Endothelial cell (in vitro differentiated cells): ENCODE measurements at regions not wholly inside any gene's neighbourhood (a gene's known extent, or its start where the extent isn't known, plus 50 kb on each side); places are given as distances from the start of the nearest gene placed in this dataset.

ENCODE experiments used
- DNase-seq: peaks from one replicate; pipeline ENCODE4 v3.0.0; 2021; ENCODE audit warnings: low spot score
- H3K27ac Mint-ChIP-seq: one replicate; pipeline ENCODE4 v1.8.0; 2021; ENCODE audit warnings: mixed read lengths, inconsistent platforms; ENCODE audit not compliant: unreplicated experiment
- H3K27me3 Mint-ChIP-seq: one replicate; pipeline ENCODE4 v1.8.0; 2021; ENCODE audit warnings: mild to moderate bottlenecking, moderate library complexity, mixed read lengths, inconsistent platforms; ENCODE audit not compliant: unreplicated experiment
- H3K36me3 Mint-ChIP-seq: one replicate; pipeline ENCODE4 v1.8.0; 2021; ENCODE audit warnings: mild to moderate bottlenecking, low read depth, mixed read lengths, inconsistent platforms; ENCODE audit not compliant: unreplicated experiment
- H3K4me1 Mint-ChIP-seq: one replicate; pipeline ENCODE4 v1.8.0; 2021; ENCODE audit warnings: mild to moderate bottlenecking, mixed read lengths, inconsistent platforms; ENCODE audit not compliant: unreplicated experiment
- H3K4me3 Mint-ChIP-seq: one replicate; pipeline ENCODE4 v1.8.0; 2021; ENCODE audit warnings: mild to moderate bottlenecking, mixed read lengths, inconsistent platforms; ENCODE audit not compliant: unreplicated experiment
- H3K9me3 Mint-ChIP-seq: one replicate; pipeline ENCODE4 v1.8.0; 2021; ENCODE audit warnings: mixed read lengths, inconsistent platforms; ENCODE audit not compliant: unreplicated experiment
- TF ChIP-seq, protein P1 (sequence below): fragments of 200-600 bp; sonication (generic); IDR thresholded peaks from one replicate; pipeline ENCODE4 v1.5.0; 2021; ENCODE audit warnings: antibody characterized with exemption; ENCODE audit not compliant: unreplicated experiment

DNA sequence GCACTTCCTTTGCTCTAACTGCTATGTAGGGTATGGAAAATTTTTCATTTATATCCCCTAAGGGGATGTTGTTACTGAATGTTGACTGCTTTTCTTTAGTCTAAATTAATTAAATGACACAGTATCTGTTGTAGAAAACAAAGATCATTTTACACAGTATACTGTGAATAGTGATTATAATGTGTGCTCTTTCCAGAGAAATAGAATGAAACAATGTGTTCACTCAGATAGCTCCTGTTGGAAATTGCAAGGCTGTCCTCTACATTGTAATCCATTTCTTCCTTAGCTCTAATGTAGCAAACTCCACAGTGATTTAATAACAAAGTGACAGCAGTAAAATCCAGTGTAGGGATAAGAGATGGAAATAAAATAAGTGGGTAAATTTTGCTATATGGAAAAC is 159.0 kb upstream of the VEPH1 start:
- Mint-ChIP-seq H3K36me3 (no peaks in the 10 kb centered on the region), H3K4me3 (no peak overlapping the region), H3K9me3 (no peaks in the 10 kb centered on the region), H3K27ac (no peak overlapping the region), H3K27me3 (peaks cover 2% of the 10 kb centered on the region), H3K4me1 (no peaks in the 10 kb centered on the region)
- TF ChIP-seq, protein P1, sequence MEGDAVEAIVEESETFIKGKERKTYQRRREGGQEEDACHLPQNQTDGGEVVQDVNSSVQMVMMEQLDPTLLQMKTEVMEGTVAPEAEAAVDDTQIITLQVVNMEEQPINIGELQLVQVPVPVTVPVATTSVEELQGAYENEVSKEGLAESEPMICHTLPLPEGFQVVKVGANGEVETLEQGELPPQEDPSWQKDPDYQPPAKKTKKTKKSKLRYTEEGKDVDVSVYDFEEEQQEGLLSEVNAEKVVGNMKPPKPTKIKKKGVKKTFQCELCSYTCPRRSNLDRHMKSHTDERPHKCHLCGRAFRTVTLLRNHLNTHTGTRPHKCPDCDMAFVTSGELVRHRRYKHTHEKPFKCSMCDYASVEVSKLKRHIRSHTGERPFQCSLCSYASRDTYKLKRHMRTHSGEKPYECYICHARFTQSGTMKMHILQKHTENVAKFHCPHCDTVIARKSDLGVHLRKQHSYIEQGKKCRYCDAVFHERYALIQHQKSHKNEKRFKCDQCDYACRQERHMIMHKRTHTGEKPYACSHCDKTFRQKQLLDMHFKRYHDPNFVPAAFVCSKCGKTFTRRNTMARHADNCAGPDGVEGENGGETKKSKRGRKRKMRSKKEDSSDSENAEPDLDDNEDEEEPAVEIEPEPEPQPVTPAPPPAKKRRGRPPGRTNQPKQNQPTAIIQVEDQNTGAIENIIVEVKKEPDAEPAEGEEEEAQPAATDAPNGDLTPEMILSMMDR = no peak
- no peak for DNase-seq

GRCh38 chr3:157660847-157661246 is 157.6 kb upstream of the VEPH1 start:
- Mint-ChIP-seq H3K4me1 (no peaks in the 10 kb centered on the region), H3K27me3 (peaks cover 1% of the 10 kb centered on the region), H3K4me3 (no peak overlapping the region), H3K36me3 (no peaks in the 10 kb centered on the region), H3K27ac (no peak overlapping the region), H3K9me3 (no peaks in the 10 kb centered on the region)
- no peak for DNase-seq
- TF ChIP-seq, protein P1 = no peak

- H3K4me3 Mint-ChIP-seq = no peak overlapping the region
- peaks cover 10% of the 10 kb centered on the region for H3K4me1 Mint-ChIP-seq
- no peak overlapping the region for H3K27ac Mint-ChIP-seq
- TF ChIP-seq, protein P1 = no peak
- no peaks in the 10 kb centered on the region for H3K36me3 Mint-ChIP-seq
- H3K9me3 Mint-ChIP-seq = no peaks in the 10 kb centered on the region
- no peaks in the 10 kb centered on the region for H3K27me3 Mint-ChIP-seq
- no peak for DNase-seq
Measured at GRCh38 chr3:157652366-157652765, 149.2 kb upstream of the VEPH1 start.

GRCh38 chr3:157650699-157651098 is 147.5 kb upstream of the VEPH1 start:
- Mint-ChIP-seq H3K4me3 (no peak overlapping the region), H3K9me3 (no peaks in the 10 kb centered on the region), H3K27me3 (no peaks in the 10 kb centered on the region), H3K27ac (no peak overlapping the region), H3K4me1 (peaks cover 10% of the 10 kb centered on the region), H3K36me3 (no peaks in the 10 kb centered on the region)
- no peak for DNase-seq
- TF ChIP-seq, protein P1 = no peak

DNA sequence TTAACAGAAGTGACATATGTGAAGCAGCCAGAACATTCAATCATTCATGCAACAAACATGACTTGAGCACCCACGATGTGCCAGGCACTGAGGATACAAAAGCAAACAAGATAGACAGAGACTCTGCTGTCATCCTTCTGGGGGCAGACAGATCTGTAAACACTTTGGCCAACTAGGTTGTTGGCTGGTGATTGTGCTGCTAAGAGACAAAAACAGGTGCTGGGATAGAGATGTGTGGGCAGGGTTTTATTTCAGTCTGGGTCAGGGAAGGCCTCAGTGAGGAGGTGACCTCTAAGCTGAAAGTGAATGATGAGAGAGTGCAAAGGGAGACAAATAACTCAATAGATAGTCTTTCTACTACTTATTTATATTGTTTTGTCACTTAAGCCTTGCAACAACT is 147.0 kb upstream of the VEPH1 start:
- Mint-ChIP-seq H3K27ac (no peak overlapping the region), H3K4me1 (peaks cover 10% of the 10 kb centered on the region), H3K36me3 (no peaks in the 10 kb centered on the region), H3K9me3 (no peaks in the 10 kb centered on the region), H3K4me3 (no peak overlapping the region), H3K27me3 (no peaks in the 10 kb centered on the region)
- no peak for DNase-seq
- TF ChIP-seq, protein P1 = no peak
